Fibroblast of mammary gland (primary cell): ENCODE measurements at regions not wholly inside any gene's neighbourhood (a gene's known extent, or its start where the extent isn't known, plus 50 kb on each side); places are given as distances from the start of the nearest gene placed in this dataset.

ENCODE experiments used
- DNase-seq: peaks from one replicate; pipeline ENCODE4 v3.0.0-alpha.2; 2010; ENCODE audit warnings: low read depth
- H3K4me3 ChIP-seq: 2 replicates; pipeline ENCODE4 v1.5.1; 2011; ENCODE audit warnings: low read depth, mild to moderate bottlenecking, low read length, moderate library complexity; ENCODE audit not compliant: control insufficient read depth
- CTCF ChIP-seq: conservative IDR thresholded peaks from 2 replicates; pipeline ENCODE4 v1.5.1; 2011; ENCODE audit warnings: low read depth, low read length, inconsistent platforms; ENCODE audit not compliant: control insufficient read depth, insufficient read depth

GRCh38 chr3:115525731-115526130 is 97.6 kb upstream of the GAP43 start:
- no peak for TF ChIP-seq CTCF
- no peak overlapping the region for H3K4me3 ChIP-seq
- no peak for DNase-seq

- no peak for TF ChIP-seq CTCF
These were observed 90.1 kb upstream of the GAP43 start for GRCh38 chr3:115533218-115533617.

GRCh38 chr3:115536171-115536570 is 87.1 kb upstream of the GAP43 start:
- TF ChIP-seq CTCF: no peak

More at GRCh38 chr3:115533218-115533617, 90.1 kb upstream of the GAP43 start:
- H3K4me3 ChIP-seq: no peak overlapping the region
- no peak for DNase-seq

GRCh38 chr3:115537669-115538068 is 85.6 kb upstream of the GAP43 start:
- no peak for DNase-seq
- no peak overlapping the region for H3K4me3 ChIP-seq
- no peak for TF ChIP-seq CTCF

More at GRCh38 chr3:115536171-115536570, 87.1 kb upstream of the GAP43 start:
- no peak overlapping the region for H3K4me3 ChIP-seq
- DNase-seq: no peak

- no peak for DNase-seq
- no peak for TF ChIP-seq CTCF
- no peak overlapping the region for H3K4me3 ChIP-seq
These were observed 76.1 kb upstream of the GAP43 start for GRCh38 chr3:115547207-115547606.

- H3K4me3 ChIP-seq: no peak overlapping the region
- DNase-seq: no peak
- no peak for TF ChIP-seq CTCF
These were observed 74.7 kb upstream of the GAP43 start for GRCh38 chr3:115548611-115549010.

- DNase-seq: peak; percentile 68
- no peak overlapping the region for H3K4me3 ChIP-seq
- no peak for TF ChIP-seq CTCF
These were observed 74.2 kb upstream of the GAP43 start for GRCh38 chr3:115549071-115549470.
